ENCODE measurements at regions not wholly inside any gene's neighbourhood (a gene's known extent, or its start where the extent isn't known, plus 50 kb on each side); places are given as distances from the start of the nearest gene placed in this dataset.

GRCh38 chr15:93294066-93294465, 205.1 kb upstream of the RGMA start:
- no peaks in the 10 kb centered on the region for H3K4me1 Mint-ChIP-seq (ENCODE audit: low read depth)
- peaks cover 63% of the 10 kb centered on the region for H3K9me3 Mint-ChIP-seq
- peaks cover 1% of the 10 kb centered on the region; the same call in 1 of the 2 replicates for H3K27me3 Mint-ChIP-seq (ENCODE audit: insufficient read depth)
- DNase-seq, result no peak
- no peak overlapping the region for H3K27ac Mint-ChIP-seq
- H3K4me3 Mint-ChIP-seq, result no peak overlapping the region
- H3K36me3 Mint-ChIP-seq (ENCODE audit: low read depth), result no peaks in the 10 kb centered on the region; the same call in 1 of the 2 replicates
- TF ChIP-seq CTCF (IDR thresholded peaks at IDR 0.05), result no peak

- TF ChIP-seq CTCF (IDR thresholded peaks at IDR 0.05), result no peak
- no peak for DNase-seq
- Mint-ChIP-seq H3K4me3 (no peak overlapping the region), H3K27ac (no peak overlapping the region), H3K9me3 (peaks cover 52% of the 10 kb centered on the region), H3K36me3 (ENCODE audit: low read depth) (no peaks in the 10 kb centered on the region; the same call in 1 of the 2 replicates), H3K27me3 (ENCODE audit: insufficient read depth) (peaks cover 1% of the 10 kb centered on the region; the same call in 1 of the 2 replicates), H3K4me1 (ENCODE audit: low read depth) (no peaks in the 10 kb centered on the region)
Measured at GRCh38 chr15:93291380-93291779, 202.4 kb upstream of the RGMA start.

- Mint-ChIP-seq H3K4me3 (no peak overlapping the region), H3K27me3 (ENCODE audit: insufficient read depth) (peaks cover 1% of the 10 kb centered on the region; the same call in 1 of the 2 replicates), H3K36me3 (ENCODE audit: low read depth) (no peaks in the 10 kb centered on the region; the same call in 1 of the 2 replicates), H3K27ac (no peak overlapping the region), H3K9me3 (peaks cover 51% of the 10 kb centered on the region), H3K4me1 (ENCODE audit: low read depth) (no peaks in the 10 kb centered on the region)
- DNase-seq, result no peak
- no peak for TF ChIP-seq CTCF (IDR thresholded peaks at IDR 0.05)
Measured at GRCh38 chr15:93290618-93290946, 201.6 kb upstream of the RGMA start.

GRCh38 chr15:93289941-93290617, 201.1 kb upstream of the RGMA start:
- no peaks in the 10 kb centered on the region for H3K4me1 Mint-ChIP-seq (ENCODE audit: low read depth)
- peaks cover 1% of the 10 kb centered on the region; the same call in 1 of the 2 replicates for H3K27me3 Mint-ChIP-seq (ENCODE audit: insufficient read depth)
- H3K9me3 Mint-ChIP-seq, result peaks cover 50% of the 10 kb centered on the region
- no peak for TF ChIP-seq CTCF (IDR thresholded peaks at IDR 0.05)
- H3K36me3 Mint-ChIP-seq (ENCODE audit: low read depth), result no peaks in the 10 kb centered on the region; the same call in 1 of the 2 replicates
- no peak overlapping the region for H3K4me3 Mint-ChIP-seq
- H3K27ac Mint-ChIP-seq, result no peak overlapping the region
- no peak for DNase-seq

GRCh38 chr15:93288728-93289294, 199.8 kb upstream of the RGMA start:
- no peak for TF ChIP-seq CTCF (IDR thresholded peaks at IDR 0.05)
- no peak overlapping the region for H3K4me3 Mint-ChIP-seq
- H3K4me1 Mint-ChIP-seq (ENCODE audit: low read depth), result no peaks in the 10 kb centered on the region
- no peaks in the 10 kb centered on the region for H3K36me3 Mint-ChIP-seq (ENCODE audit: low read depth)
- no peak overlapping the region for H3K27ac Mint-ChIP-seq
- DNase-seq, result no peak
- H3K27me3 Mint-ChIP-seq (ENCODE audit: insufficient read depth), result peaks cover 1% of the 10 kb centered on the region; the same call in 1 of the 2 replicates
- peaks cover 52% of the 10 kb centered on the region for H3K9me3 Mint-ChIP-seq
